MCF 10A (cell line): ENCODE measurements at regions not wholly inside any gene's neighbourhood (a gene's known extent, or its start where the extent isn't known, plus 50 kb on each side); places are given as distances from the start of the nearest gene placed in this dataset.
"Not testable (repeated sequence)": the region's sequence is repeated elsewhere in the genome, so short reads cannot be mapped to it uniquely, and the experiment has no call there.

Experiments used
- BruUV-seq: library from RNA; stranded (reverse); fragments of 400-500 nt; replicated peaks from 2 replicates; lab custom pipeline; 2021; lab: Mats Ljungman, UMichigan
- CTCF ChIA-PET: fragments of 300-600 bp; sonication (Branson Sonifier 250); formaldehyde crosslinking; extraction: SDS; loops from one replicate; lab custom pipeline; 2021; ENCODE audit warnings: antibody characterized with exemption, inconsistent platforms; lab: Yijun Ruan, JAX
- POLR2A ChIA-PET: fragments of 300-600, 350-650 bp; sonication (Branson Sonifier 250); formaldehyde crosslinking; extraction: SDS; loops from one replicate; lab custom pipeline; 2020; ENCODE audit warnings: antibody characterized with exemption, inconsistent platforms; lab: Yijun Ruan, JAX
- DNase-seq: peaks from one replicate; pipeline ENCODE4 v3.0.0-alpha.2; 2018; ENCODE audit not compliant: unreplicated experiment
- H3K27ac Mint-ChIP-seq: one replicate; pipeline ENCODE4 v1.8.0; 2022; ENCODE audit warnings: mild to moderate bottlenecking, low read depth, mixed read lengths; ENCODE audit not compliant: unreplicated experiment
- H3K27me3 Mint-ChIP-seq: one replicate; pipeline ENCODE4 v1.8.0; 2022; ENCODE audit warnings: mixed read lengths; ENCODE audit not compliant: insufficient read depth, unreplicated experiment
- H3K36me3 Mint-ChIP-seq: one replicate; pipeline ENCODE4 v1.8.0; 2022; ENCODE audit warnings: mild to moderate bottlenecking, moderate library complexity, mixed read lengths; ENCODE audit not compliant: insufficient read depth, unreplicated experiment
- H3K4me1 Mint-ChIP-seq: one replicate; pipeline ENCODE4 v1.8.0; 2022; ENCODE audit warnings: mixed read lengths; ENCODE audit not compliant: insufficient read depth, unreplicated experiment
- H3K4me3 Mint-ChIP-seq: one replicate; pipeline ENCODE4 v1.8.0; 2022; ENCODE audit warnings: mild to moderate bottlenecking, moderate library complexity, mixed read lengths; ENCODE audit not compliant: unreplicated experiment
- H3K9me3 Mint-ChIP-seq: one replicate; pipeline ENCODE4 v1.8.0; 2022; ENCODE audit warnings: mixed read lengths; ENCODE audit not compliant: unreplicated experiment
- CTCF ChIP-seq: fragments of 200-600 bp; IDR thresholded peaks from one replicate; pipeline ENCODE4 v1.8.0; 2022; ENCODE audit warnings: antibody characterized with exemption, mild to moderate bottlenecking; ENCODE audit not compliant: unreplicated experiment
- intact Hi-C: fragments of 100-400 bp; cut with micrococcal nuclease; formaldehyde crosslinking; loops from 2 replicates; pipeline ENCODE4 v1.14.1; 2022

GRCh38 chr5:62100201-62100600 is 205.8 kb upstream of the KIF2A start:
- TF ChIP-seq CTCF, result no peak
- H3K27ac Mint-ChIP-seq, result no peak overlapping the region
- ChIA-PET POLR2A (no interaction called here), CTCF (no interaction called here)
- no peaks in the 10 kb centered on the region for H3K36me3 Mint-ChIP-seq
- intact Hi-C loops, result no loop called here
- no peaks in the 10 kb centered on the region for H3K27me3 Mint-ChIP-seq
- H3K9me3 Mint-ChIP-seq, result no peaks in the 10 kb centered on the region
- H3K4me3 Mint-ChIP-seq, result no peak overlapping the region
- H3K4me1 Mint-ChIP-seq, result no peaks in the 10 kb centered on the region
- peak; percentile 82 for DNase-seq
- no TSS peak for BruUV-seq

GRCh38 chr5:62103863-62104262 is 202.1 kb upstream of the KIF2A start:
- CTCF ChIA-PET, result interaction anchor here (1.8 kb wide), 1 partner anchor 40 kb away, joined by 4 read pairs; no protein-coding TSS in a partner anchor
- not testable (repeated sequence) for BruUV-seq

GRCh38 chr5:62111428-62111827 is 194.6 kb upstream of the KIF2A start:
- intact Hi-C loops, result no loop called here
- no peak for TF ChIP-seq CTCF
- CTCF ChIA-PET, result interaction anchor here (1.2 kb wide), 1 partner anchor 32 kb away, joined by 3 read pairs; no protein-coding TSS in a partner anchor
- DNase-seq, result no peak
- BruUV-seq, result no TSS peak
- H3K27ac Mint-ChIP-seq, result no peak overlapping the region
- H3K4me3 Mint-ChIP-seq, result no peak overlapping the region
- no peaks in the 10 kb centered on the region for H3K27me3 Mint-ChIP-seq
- H3K4me1 Mint-ChIP-seq, result no peaks in the 10 kb centered on the region
- no peaks in the 10 kb centered on the region for H3K9me3 Mint-ChIP-seq
- H3K36me3 Mint-ChIP-seq, result no peaks in the 10 kb centered on the region
- POLR2A ChIA-PET, result no interaction called here

More at GRCh38 chr5:62103863-62104262, 202.1 kb upstream of the KIF2A start:
- H3K27me3 Mint-ChIP-seq, DNase-seq, H3K9me3 Mint-ChIP-seq, intact Hi-C loops, POLR2A ChIA-PET, H3K36me3 Mint-ChIP-seq, H3K4me1 Mint-ChIP-seq, H3K4me3 Mint-ChIP-seq, H3K27ac Mint-ChIP-seq: not testable (repeated sequence)

GRCh38 chr5:62112689-62113228 is 193.2 kb upstream of the KIF2A start:
- ChIA-PET POLR2A (no interaction called here), CTCF (interaction anchor here (0.6 kb wide), 1 partner anchor 62 kb away, joined by 4 read pairs; no protein-coding TSS in a partner anchor)
- H3K4me3 Mint-ChIP-seq, result no peak overlapping the region
- intact Hi-C loops, result no loop called here
- no peak for DNase-seq
- no peaks in the 10 kb centered on the region for H3K27me3 Mint-ChIP-seq
- H3K36me3 Mint-ChIP-seq, result no peaks in the 10 kb centered on the region
- H3K27ac Mint-ChIP-seq, result no peak overlapping the region
- H3K4me1 Mint-ChIP-seq, result no peaks in the 10 kb centered on the region
- no TSS peak for BruUV-seq
- no peaks in the 10 kb centered on the region for H3K9me3 Mint-ChIP-seq
- no peak for TF ChIP-seq CTCF
